AG09309 (cell line): ENCODE measurements at regions not wholly inside any gene's neighbourhood (a gene's known extent, or its start where the extent isn't known, plus 50 kb on each side); places are given as distances from the start of the nearest gene placed in this dataset.

Experiments
- DNase-seq: peaks from one replicate; pipeline ENCODE4 v3.0.0-alpha.2; 2010; ENCODE audit warnings: low read depth
- H3K4me3 ChIP-seq: 2 replicates; pipeline ENCODE4 v1.5.1; 2011; ENCODE audit warnings: mild to moderate bottlenecking, low read depth, low read length, moderate library complexity; ENCODE audit not compliant: control insufficient read depth
- TF ChIP-seq, protein P1 (sequence below): IDR thresholded peaks from 2 replicates; pipeline ENCODE4 v1.5.1; 2011; ENCODE audit warnings: mild to moderate bottlenecking, low read depth, low read length, inconsistent platforms; ENCODE audit not compliant: insufficient read depth, control insufficient read depth; ENCODE audit errors: missing control alignments

DNA sequence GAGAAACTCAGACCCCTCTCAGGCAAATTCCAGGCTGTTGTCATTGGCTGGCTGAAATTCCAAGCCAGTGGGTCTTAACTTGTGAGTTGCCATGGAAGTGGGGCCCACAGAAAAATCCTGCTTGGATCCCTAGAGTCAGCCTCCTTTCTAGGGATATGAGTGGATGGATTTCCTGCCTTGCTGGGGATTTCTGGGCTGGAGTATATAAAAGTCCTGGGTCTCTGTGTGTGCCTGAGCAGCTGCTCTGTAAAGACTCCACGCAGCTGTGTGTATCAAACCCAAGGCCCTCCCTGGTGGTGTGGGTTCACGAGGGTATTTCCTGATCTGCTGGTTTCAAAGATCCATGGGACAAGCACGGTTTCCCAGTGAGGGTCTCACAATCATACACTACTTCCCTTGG lies 1077.1 kb downstream of the SLC16A7 start:
- DNase-seq, result no peak
- no peak overlapping the region for H3K4me3 ChIP-seq
- TF ChIP-seq, protein P1, sequence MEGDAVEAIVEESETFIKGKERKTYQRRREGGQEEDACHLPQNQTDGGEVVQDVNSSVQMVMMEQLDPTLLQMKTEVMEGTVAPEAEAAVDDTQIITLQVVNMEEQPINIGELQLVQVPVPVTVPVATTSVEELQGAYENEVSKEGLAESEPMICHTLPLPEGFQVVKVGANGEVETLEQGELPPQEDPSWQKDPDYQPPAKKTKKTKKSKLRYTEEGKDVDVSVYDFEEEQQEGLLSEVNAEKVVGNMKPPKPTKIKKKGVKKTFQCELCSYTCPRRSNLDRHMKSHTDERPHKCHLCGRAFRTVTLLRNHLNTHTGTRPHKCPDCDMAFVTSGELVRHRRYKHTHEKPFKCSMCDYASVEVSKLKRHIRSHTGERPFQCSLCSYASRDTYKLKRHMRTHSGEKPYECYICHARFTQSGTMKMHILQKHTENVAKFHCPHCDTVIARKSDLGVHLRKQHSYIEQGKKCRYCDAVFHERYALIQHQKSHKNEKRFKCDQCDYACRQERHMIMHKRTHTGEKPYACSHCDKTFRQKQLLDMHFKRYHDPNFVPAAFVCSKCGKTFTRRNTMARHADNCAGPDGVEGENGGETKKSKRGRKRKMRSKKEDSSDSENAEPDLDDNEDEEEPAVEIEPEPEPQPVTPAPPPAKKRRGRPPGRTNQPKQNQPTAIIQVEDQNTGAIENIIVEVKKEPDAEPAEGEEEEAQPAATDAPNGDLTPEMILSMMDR, result no peak

DNA sequence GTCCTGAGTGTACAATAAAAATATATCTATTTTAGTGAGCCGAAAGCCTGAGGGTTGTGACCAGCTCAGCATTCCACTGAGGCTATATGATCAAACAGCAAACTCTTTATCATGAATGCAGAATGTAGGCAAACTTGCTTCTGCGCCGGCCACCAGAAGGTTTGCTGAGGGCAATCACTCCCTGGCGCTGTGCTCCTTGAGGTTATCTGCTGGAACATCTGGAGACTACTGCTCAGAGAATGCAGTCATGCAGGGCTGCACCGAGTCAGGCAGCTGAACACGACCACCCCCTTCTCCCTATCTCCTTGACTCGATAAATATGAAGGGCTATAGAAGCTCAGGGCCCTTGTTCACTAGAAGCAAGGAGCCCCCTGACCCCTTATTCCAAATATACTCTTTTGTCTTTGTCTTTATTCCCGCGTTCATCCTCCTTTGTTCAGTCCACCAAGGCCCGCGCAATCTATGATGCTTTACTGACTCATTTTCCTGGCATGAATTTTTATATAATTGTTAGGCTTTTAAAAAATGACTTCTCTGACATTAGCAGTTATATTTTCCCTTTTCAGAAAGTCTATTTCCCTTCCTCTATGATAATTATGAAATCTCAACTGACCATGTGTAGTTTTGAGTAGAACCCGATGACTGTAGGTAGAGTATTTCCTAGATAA lies 1089.3 kb downstream of the SLC16A7 start:
- DNase-seq, result no peak
- no peak overlapping the region for H3K4me3 ChIP-seq
- TF ChIP-seq, protein P1, result no peak

DNA sequence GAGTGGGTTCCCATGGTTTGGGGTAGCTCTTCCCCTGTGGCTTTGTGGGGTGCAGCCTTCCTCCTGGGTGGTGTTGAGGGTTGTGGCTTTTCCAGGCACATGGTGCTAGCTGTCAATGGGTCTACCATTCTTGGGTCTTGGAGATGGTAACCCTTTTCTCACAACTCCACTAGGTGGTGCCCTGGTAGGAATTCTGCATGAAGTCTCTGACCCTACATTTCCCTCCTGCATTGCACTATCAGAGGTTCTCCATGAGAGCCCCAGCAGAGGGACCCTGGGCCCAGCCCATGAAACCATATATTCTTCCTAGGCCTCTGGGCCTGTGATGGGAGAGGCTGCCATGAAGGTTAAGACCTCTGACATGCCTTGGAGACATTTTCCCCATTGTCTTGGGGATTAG lies 1093.3 kb downstream of the SLC16A7 start:
- no peak for DNase-seq
- TF ChIP-seq, protein P1, result no peak
- H3K4me3 ChIP-seq, result no peak overlapping the region

DNA sequence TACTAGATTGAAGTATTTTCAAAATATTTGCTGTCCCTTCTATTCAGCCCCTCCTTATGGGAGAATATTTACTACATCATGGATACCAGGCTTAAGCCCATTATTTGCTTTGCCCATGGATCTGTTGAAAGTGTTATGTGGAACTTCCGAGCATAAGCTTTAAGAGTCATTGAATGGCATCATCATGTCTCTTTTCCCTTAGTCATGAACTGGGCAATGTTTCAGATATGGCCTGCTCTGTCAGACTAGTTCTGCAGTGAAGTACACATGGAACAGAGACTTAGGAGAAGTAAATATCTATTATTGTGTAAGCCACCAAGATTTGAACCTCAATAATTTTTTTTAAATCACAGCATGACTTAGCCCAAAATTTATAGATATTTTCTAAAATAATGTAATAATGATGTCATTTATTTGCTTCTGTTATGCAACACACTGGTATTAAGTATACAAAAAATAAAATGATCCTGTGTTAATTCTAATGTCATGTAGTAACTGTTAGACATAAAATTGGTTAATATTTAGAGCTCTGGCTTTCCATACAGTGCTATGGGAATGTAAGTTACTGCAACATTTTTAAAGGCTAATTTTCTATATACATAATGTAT lies 1097.3 kb downstream of the SLC16A7 start:
- DNase-seq, result no peak

DNA sequence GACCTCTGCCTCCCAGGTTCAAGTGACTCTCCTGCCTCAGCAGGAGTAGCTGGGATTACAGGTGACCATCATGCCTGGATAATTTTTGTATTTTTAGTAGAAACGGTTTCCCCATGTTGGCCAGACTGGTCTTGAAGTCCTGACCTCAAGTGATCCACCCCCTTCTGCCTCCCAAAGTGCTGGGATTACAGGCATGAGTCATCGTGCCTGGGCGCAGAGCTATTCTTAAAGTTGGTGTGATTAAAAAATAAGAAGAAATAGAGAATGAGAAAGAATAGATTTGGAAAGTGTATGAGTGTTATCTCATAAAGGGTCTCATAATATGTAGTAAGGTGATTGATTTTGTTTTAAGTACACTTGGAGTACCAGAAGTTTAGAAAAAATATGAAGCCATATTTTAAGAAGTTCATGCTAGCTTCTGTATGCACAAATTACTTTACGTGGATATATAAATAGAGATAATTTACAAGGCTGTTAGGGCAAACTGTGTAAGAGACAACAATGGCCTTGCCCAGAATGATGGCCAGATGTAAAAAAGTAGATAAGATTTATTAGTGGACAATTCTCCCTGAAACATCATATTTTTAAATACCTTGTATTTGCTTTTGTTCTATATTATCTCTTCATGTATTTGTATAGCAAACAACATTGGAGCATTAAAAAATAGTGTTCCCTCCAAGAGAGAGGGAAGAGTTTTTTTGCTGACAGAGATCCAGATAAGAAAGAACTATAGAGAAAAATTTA lies 1108.5 kb downstream of the SLC16A7 start:
- no peak overlapping the region for H3K4me3 ChIP-seq
- no peak for DNase-seq
- TF ChIP-seq, protein P1, result no peak

More for the DNA sequence above, 1097.3 kb downstream of the SLC16A7 start:
- H3K4me3 ChIP-seq, result no peak overlapping the region
- TF ChIP-seq, protein P1, result no peak

DNA sequence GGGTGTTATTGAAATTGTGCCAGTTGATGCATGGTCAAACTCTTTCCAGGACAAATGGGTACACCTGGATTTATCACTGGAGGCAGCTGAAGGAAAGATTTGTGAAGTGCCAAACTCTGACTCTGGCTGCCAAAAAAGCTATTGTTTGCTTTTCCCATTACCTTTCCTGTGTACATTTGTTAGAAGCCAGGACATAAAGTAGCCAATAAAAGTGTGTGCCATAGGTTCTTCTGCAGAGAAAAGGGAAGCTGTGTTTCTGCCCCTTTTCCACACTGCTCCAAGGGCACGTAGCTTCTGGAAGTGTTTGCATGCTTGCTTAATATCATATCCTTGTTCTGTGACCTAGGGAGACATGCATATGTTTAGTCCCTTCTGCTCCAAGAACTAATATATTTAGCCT lies 1114.4 kb downstream of the SLC16A7 start:
- no peak for DNase-seq
- no peak overlapping the region for H3K4me3 ChIP-seq
- TF ChIP-seq, protein P1, result no peak
